ENCODE measurements at regions not wholly inside any gene's neighbourhood (a gene's known extent, or its start where the extent isn't known, plus 50 kb on each side); places are given as distances from the start of the nearest gene placed in this dataset.

GRCh38 chr7:131261476-131261994 is 66.1 kb upstream of the MKLN1 start:
- ATAC-seq, result no peak
- no peak for DNase-seq

- no peak for ATAC-seq
Observed at GRCh38 chr7:131265227-131265626, 62.4 kb upstream of the MKLN1 start.

GRCh38 chr7:131267631-131268030 is 60.0 kb upstream of the MKLN1 start:
- no peak for ATAC-seq
- DNase-seq, result no peak

More at GRCh38 chr7:131265227-131265626, 62.4 kb upstream of the MKLN1 start:
- DNase-seq, result no peak

GRCh38 chr7:131268906-131269305 is 58.8 kb upstream of the MKLN1 start:
- no peak for DNase-seq
- ATAC-seq, result no peak

GRCh38 chr7:131272086-131272485 is 55.6 kb upstream of the MKLN1 start:
- ATAC-seq, result no peak
- DNase-seq, result no peak

- ATAC-seq, result no peak
- no peak for DNase-seq
Observed at GRCh38 chr7:131274986-131275385, 52.7 kb upstream of the MKLN1 start.

GRCh38 chr7:131276190-131276589 is 51.5 kb upstream of the MKLN1 start:
- DNase-seq (no peak), ATAC-seq (no peak)

GRCh38 chr7:131276748-131277147 is 50.9 kb upstream of the MKLN1 start:
- DNase-seq (no peak), ATAC-seq (no peak)

Data from stimulated activated naive CD8-positive, alpha-beta T cell treated with anti-CD3 and anti-CD28 coated beads, Interleukin-15, Interleukin-2, amounts not matched to agents 100 U/mL and 50 U/mL, for 24 hours (primary cell).